HG03159 (cell line): ENCODE measurements at regions not wholly inside any gene's neighbourhood (a gene's known extent, or its start where the extent isn't known, plus 50 kb on each side); places are given as distances from the start of the nearest gene placed in this dataset.

Experiments used
- ATAC-seq: cut with Tn5 transposase; IDR thresholded peaks from one replicate; pipeline ENCODE4 v1.9.1; 2021; ENCODE audit warnings: mild to moderate bottlenecking, moderate library complexity; ENCODE audit not compliant: unreplicated experiment

DNA sequence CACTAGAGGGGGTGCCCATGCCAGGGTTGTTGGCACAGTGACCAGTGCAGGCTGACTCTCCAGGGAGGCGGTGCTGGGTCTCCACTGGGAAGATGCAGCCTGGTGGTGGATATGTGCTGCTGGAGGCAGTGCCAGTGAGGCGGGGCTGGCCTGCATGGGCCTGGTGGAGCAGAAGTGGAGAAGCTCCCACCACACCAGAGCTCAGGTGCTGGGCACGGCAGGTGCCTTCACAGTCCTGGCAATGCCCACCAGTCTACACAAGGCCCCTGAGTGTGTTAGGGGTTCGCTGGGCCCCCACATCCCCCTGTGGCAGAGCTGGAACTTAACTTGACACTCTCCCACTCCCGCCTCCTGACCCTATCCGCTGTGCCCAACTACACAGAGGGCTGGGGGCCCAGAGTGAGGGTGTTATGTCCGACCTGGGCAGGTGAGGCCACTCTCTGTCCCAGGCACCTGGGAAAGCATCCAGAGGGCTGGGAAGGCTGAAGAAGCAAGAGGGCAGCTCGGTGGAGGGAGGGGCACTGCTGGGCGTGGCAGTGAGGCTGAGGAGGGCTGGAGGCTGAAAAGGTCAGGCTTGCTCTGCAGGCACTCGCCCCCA is 102.4 kb upstream of the B3GAT1 start:
- no peak for ATAC-seq

DNA sequence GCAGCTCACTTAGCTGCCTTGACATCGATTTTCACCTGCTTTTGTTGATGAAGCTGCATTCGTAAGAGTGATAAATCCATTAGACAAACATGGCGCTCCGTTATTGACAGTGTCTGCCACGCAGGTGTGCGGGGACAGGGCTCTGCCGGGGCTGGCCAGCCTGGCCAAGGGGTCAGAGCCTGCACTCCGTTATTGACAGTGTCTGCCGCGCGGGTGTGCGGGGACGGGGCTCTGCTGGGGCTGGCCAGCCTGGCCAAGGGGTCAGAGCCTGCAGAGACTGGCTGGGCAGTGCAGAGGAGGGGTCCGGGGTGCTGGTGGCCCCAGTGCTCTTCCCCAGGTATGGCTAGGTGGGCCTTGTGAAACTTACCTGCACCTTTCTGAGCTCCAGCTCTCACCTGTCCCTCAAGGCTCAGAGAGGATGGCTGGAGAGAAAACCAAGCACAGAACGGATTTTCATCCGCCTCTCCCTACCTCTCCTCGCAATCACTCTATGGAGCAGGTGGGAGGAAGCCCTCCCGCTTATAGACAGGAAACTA is 101.6 kb upstream of the B3GAT1 start:
- ATAC-seq: no peak

DNA sequence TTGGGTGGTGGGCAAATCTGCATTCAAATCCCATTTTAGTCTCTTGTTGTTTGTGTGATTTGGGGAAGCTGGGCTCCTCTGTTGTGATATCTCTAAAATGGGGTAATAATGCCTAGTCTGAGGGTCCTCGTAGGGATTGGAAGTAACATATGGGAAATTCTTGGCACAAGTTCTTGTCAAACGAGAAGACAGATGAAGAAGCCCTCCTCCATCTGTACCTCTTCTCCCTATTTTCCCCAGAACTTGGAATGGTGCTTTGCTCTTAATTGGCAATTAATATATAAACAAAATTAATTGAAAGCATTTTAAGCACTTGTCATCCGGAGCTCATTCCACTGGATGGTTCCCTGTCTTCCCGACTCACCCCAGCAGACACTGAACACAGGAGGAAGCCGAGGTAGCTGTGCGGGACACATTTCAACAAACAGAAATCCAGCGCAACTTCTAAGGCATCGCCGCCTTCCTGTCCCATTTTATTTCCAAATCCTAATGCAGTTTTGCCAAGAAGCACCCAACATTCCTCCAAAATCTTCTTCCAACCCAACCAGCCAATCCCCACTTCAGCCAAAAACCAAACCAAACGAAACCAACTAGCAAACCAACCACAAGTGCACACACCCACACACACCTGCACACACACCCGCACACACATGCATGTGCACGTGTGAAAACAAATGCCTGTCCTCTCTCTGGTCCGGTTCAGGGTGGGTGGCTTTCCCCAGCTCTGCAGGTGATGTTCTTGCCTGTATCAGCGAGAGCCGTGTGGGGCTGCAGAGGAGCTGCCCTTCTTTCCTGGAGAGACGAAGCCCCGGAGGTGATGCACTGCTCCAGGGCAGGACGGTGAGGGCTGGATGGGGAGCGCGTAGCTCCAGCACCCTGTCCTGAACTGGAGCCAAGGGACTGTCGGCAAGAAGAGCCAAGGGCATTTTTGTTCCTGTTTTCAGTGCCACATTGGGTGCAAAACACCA is 100.8 kb upstream of the B3GAT1 start:
- no peak for ATAC-seq

DNA sequence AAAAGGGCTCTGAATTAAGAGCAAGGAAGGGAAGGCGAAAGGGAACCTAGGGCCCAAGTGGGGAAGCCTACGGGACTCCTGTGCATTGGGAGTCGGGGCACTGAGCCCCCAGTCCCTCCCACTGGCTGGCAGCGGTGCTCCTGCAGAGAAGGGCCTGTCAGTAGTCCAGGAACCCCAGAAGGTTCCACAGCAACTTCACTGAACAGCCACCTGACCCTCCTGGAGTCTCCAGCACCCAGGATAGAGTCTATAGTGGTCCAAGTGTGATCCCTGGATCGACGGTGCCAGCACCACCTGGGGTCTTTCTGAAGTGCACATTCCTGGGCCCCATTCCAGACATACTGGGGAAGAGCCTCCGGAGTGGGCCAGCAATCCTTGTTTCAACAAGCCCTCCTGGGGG is 100.0 kb upstream of the B3GAT1 start:
- ATAC-seq: no peak

DNA sequence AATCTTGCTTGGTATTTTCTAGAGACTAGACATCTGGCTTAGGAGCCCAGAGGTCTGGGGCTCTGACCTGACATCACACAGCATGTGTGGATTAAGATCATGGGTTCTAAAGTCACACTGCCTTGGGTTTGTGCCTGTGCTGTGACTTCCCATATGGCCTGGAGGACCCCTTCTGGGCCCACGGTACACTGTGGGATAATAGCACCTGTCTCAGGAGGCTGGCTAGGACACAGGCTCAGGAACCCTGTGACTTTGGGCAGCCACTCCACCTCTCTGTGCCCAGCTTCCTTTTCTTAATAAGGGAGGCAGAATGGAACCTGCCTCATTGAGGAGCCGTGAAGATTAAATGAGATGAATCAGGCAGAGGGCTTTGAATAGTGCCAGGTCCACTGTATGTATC is 99.2 kb upstream of the B3GAT1 start:
- ATAC-seq: no peak

DNA sequence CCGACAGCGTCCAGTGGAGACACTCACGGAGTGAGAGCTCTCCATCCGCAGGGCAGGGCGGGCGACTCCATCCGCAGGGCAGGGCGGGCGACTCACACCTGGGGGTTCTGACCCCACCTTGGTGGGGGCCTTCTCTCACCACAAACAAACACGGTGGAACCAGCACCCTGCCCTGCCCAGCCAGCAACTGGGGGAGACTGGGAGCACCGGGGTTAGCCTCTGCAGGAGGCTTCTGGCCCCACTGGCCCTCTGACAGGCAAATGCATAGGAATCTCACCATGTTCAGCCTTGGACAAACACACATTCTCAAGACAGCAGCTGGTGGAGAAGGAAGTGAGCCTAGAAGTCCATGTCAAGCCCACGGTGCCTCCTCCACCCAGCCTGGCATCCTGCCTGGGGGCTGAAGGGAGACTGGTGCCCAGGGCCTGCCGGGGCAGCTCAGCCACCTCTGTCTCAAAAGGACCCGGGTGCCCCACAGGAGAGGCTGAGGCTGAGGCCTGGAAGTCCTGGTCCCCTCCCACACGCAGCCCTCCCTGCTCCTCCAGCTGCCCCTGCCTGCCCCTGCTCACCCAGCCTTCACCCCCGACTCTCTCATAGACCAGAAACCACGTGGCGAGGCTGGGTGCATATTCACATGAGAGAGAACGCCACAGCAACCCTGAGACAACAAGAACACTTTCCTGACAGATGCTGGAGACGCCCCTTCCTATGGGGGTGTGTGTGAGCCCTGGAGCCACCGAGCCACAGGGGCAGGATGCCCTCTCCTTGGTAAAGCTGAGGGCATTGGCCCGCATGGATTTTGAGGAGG is 98.4 kb upstream of the B3GAT1 start:
- no peak for ATAC-seq

DNA sequence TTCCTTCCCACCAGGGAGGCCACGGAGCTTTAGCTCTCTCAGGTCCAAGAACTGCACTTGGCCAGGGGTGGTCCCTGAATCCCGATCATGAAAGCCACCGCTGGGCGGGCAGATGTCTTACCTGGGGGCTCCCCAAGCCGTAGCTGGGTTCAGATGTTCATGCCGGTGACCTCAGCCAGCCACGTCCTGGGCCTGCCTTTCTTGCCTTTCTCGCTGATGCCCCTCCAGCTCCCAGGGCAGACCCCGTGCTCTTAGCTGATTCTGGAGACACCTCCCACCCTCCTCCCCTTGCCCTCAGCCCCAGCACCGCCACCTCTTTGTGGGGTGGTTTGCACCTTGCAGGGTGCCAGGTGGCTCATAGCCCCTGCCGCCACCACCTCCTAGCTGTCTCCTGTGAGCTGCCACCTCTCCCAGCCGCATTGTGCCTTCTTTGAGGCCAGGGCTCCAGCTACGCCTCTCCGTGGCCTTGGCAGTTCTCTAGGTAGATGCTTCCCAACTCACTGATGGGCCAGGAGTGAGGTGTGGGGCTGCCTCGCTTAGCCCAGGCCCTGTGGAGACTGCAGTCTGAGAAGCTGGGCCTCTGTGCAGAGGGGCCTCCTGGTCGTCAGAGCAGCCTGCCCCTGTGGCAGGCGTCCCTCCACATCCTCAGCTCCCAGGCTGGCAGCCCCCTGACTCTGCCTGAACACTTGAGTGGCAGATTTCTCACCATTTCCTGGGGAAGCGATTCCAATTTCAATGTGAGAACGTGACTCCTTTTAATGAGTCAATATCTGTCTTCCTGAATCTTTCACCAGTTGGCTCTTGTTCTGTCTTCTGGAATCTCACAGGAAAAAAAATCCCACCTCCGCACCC is 97.6 kb upstream of the B3GAT1 start:
- ATAC-seq: no peak

DNA sequence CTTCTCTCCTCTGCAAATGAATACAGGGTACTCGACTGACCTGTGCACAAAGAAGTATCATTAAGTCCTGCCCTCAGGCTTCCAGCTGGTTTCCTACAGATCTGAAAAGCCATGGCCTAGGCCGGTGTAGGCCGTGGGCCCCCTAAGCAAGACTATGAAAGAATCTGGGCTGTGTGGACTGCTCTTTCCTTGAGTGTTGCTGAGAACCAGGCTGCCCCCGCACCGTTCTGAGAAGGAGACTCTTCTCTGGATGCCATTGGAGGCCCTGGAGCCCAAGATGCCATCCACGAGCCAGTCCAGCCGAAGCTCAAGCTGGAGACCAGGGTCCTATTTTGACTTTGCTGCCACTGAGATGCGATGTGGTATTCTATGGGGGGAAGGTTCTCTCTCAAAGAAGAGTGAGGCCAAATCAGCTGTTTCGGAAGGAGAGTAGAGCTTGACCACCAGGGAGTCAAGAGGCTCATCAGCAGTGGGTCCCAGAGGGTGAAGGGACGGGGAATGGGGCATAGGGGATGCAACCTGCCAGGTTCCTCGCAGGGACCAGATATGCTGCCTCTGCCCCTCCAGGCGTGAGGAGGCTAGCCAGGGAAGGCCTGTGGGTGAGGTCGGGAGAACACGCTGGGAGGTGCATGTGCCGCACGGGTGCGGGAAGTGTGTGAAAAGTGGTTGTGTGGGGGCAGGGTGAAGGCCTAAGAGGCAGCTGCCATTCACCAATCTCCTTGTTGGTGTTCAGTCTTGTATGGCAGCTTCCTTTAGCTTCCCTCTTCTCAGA is 96.4 kb upstream of the B3GAT1 start:
- ATAC-seq: no peak

DNA sequence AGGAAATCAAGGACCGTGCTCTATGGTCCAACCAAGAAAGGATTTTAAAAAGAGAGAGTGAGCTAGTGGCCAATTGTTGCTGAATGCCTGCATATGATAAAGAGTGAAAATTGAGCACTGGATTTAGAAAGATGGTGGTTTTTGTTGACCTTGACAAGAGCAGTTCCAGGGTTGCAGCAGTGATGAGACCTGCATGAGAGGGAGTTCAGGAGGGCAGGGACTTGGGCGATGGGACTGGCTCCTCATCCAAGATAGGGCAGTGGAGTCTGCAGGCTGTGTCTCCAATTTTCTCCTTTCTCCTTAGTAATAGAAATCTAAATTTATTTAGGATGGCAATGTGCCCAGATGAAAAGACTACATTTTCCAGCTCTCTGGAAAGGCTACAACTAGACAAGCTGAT is 94.0 kb upstream of the B3GAT1 start:
- no peak for ATAC-seq

DNA sequence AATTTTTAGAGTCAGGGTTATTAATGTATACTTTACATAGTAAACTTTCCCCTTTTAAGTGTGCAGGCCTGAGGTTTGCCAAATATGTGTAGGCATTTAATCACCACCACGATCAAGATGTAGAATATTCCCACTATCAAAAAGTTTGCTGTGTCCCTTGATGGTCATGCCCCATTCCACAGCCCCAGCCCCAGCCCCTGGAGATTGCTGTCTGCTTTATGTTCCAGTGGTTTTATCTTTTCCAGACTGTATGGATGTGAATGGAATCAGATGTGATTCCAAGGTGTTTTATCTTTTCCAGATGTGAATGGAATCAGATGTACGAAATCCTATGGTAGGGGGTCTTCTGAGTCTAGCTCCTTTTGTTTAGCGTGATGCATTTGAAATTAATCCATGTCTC is 93.1 kb upstream of the B3GAT1 start:
- no peak for ATAC-seq

DNA sequence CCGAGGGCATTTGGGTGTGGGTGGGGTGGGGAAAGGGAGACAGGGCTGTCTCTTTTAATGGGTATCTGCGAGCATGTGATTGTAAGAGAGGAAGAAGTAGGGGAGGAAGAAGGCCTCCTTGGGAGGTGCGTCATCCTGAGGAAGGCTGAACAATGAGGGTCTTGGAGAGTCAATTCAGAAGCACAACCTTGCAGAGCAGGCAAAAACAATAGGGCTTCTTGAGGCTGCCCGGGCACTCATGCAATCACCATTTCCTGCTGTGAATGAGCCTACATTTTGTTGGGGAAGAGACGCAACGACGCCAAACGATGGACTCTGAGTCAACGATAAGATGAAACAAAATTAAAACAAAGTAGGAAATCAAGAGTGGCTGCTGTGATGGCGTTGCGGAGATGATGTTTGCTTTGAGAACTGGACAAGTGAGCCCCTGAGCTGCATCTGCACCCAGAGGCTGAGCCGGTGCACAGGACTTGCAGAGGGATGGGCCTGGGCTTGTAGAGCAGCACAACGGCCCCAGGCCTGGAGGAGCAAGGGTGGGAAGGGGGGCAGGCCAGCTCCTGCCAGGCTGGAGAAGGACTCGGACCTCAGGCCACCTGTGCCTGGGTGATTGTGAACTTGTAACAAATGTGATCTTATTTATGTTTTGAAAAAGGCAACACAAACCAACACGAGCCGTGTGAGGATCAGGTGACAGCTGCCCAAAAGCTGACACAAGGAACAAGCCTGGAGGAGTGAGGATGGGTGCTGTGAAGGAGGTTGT is 92.3 kb upstream of the B3GAT1 start:
- no peak for ATAC-seq

DNA sequence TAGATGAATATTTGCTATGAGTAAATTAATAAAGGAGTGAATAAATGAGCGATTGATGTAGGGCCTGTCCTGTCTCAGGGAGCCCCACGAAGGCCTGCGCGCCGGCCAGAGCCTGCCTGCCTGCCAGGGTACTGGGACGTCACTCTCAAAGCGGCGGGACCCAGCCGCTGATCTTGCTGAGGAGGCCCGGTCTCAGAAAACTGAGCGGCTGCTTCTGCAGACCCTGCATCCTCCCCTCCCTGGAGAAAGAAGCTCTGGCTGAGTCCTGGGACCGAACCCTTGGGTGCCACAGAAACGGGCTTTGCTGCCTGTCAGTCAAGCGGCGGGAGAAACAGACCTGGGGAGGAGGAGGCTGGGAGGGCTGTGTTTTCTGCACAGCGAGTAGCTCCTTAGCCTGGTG is 91.6 kb upstream of the B3GAT1 start:
- ATAC-seq: no peak

DNA sequence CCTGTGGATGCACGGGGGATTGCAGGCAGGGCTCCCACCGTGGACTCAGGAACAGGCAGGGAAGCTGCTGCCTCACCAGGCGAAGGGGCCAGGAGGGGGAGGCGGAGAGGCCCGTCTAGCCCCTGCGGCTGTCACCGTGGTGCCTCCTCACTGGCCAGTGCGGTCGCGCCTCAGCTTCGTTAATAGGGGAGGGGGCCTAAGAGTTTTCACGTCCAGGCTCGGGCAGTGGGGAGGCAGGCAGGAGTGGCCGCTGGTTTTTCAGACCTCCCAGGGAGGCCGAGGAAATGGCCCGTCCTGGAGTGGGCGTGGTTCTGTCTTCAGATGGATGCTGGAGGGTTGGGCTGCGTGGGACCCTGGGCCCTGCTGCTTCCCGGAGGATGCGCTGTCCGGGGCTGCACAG is 91.1 kb upstream of the B3GAT1 start:
- ATAC-seq: no peak

DNA sequence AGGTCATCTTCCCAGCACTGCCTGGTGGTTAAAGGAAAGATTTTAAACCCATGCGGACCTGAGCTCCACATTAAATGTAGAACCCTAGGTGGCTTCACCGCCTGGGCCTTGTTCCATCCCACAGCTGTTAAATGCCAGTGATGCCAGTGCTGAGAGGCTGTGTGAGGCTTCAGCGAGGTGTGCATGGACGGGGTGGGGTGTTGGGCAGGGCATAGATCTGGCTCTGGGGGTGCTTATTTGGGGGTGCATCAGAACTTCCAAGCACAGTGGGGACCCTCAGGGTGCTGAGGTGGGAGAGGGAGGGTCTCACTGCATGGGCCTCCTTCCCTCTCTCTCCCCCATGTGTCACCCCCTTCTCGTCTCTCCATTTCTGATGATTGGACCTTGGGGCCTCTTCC is 90.1 kb upstream of the B3GAT1 start:
- ATAC-seq: no peak

DNA sequence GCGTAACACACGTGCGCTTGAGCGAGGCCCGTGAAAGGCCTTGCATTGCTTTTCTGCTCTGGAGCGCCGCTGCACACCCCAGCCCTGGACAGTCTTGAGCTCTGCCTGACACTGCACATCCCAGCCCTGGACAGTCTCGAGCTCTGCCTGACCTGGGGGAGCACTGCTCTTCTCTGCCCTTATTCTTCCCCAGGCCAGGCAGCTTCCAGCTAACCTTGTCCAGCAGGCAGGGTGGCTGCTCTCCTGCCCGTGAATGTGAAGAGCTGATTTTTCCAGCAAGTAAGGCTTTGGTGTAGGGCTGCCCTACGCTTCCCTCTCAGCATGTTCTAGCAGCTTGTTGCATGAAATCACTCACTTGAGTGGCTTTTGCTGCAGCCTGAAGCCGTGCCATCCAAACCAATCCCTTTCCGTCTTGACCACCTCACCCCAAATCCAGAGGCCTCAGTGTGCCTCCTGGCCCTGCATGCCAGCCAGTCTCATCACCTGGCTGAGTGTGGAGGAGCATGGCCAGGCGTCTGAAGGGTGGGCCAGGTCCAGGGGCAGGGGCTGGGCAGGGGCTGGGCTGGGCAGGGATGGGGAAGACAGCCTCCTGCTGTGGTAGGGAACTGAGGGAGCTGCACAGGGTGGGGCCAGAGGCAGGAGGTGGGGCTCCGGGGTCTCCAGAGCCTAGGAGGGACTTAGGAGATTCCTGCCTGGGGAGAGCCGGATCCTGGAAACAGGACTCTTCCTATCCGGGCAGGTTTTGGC is 89.5 kb upstream of the B3GAT1 start:
- no peak for ATAC-seq

DNA sequence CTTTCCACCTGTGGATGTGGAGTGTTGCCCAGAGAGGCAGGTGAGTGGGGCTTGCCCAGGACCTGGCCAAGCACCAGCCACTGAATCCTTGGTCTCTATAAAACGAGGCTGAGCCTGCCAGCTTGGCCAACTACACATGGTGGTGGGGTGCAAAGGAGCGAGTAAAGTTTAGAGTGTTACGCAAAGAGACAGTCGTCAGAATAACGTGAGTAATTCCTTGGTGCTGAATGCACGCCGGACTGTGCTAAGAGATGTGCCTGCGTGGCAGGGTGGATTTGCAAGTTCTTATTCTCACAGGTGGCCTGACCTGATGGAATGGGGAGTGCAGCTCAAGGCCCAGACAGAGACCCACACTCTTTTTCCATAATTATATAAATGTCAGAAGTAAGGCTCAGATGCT is 88.6 kb upstream of the B3GAT1 start:
- ATAC-seq: no peak

DNA sequence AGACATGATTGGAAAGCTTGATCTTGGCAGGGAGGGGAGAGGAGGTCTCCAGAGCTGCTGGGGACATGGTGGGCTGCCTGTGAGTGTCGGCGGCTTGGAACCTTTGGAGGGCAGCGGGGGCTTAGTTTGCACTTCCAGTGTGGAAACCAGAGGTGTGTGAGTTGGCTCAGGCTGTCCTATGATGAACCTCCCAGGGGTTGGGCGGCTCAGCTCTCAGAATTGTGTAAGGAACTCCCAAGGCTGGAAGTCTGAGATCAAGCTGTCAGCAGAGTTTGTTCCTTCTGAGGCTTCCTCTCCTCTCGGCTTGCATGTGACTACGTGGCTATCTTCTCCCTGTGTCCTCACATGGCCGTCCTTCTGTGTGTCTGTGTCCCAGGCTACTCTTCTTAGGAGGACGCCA is 87.9 kb upstream of the B3GAT1 start:
- no peak for ATAC-seq
